IMR-90 (cell line): ENCODE measurements at regions not wholly inside any gene's neighbourhood (a gene's known extent, or its start where the extent isn't known, plus 50 kb on each side); places are given as distances from the start of the nearest gene placed in this dataset.

Experiments
- ATAC-seq: fragments of 200-7000 bp; cut with Tn5 transposase; 2 replicates; pipeline ENCODE4 v1.9.1; 2020; ENCODE audit warnings: low read depth, mild to moderate bottlenecking, moderate library complexity
- BruUV-seq: library from RNA; stranded (reverse); fragments of 400-500 nt; replicated peaks from 2 replicates; lab custom pipeline; 2021; lab: Mats Ljungman, UMichigan
- CTCF ChIA-PET: fragments of 300-600 bp; formaldehyde crosslinking; extraction: SDS; loops from one replicate; lab custom pipeline; 2021; ENCODE audit warnings: antibody characterized with exemption; lab: Yijun Ruan, JAX
- POLR2A ChIA-PET: fragments of 300-600 bp; sonication (Branson Sonifier 250); formaldehyde crosslinking; loops from one replicate; lab custom pipeline; 2022; ENCODE audit warnings: antibody characterized with exemption; ENCODE audit not compliant: unreplicated experiment; lab: Charles Lee
- DNase-seq: peaks from one replicate; pipeline ENCODE4 v3.0.0; 2013
- H2AFZ ChIP-seq: replicated peaks from 2 replicates; pipeline ENCODE3; 2013; ENCODE audit warnings: low read length, mild to moderate bottlenecking; ENCODE audit not compliant: poor library complexity
- H2AK5ac ChIP-seq: 2 replicates; pipeline ENCODE4 v1.6.1; 2013; ENCODE audit warnings: low read depth, low read length, inconsistent platforms
- H2AK9ac ChIP-seq: replicated peaks from 2 replicates; pipeline ENCODE3; 2013; ENCODE audit warnings: mild to moderate bottlenecking, low read depth, low read length, moderate library complexity; ENCODE audit not compliant: poor library complexity
- H2BK120ac ChIP-seq: 2 replicates; pipeline ENCODE4 v1.6.1; 2013; ENCODE audit warnings: low read depth, low read length, inconsistent platforms
- H2BK15ac ChIP-seq: 3 replicates; pipeline ENCODE4 v1.6.1; 2013; ENCODE audit warnings: low read depth, low read length, inconsistent platforms
- H2BK20ac ChIP-seq: 2 replicates; pipeline ENCODE4 v1.6.1; 2013; ENCODE audit warnings: low read depth, mild to moderate bottlenecking, inconsistent platforms, low read length, moderate library complexity
- H2BK5ac ChIP-seq: 2 replicates; pipeline ENCODE4 v1.6.1; 2013; ENCODE audit warnings: mild to moderate bottlenecking, low read depth, low read length, inconsistent platforms; ENCODE audit not compliant: poor library complexity, severe bottlenecking
- H3K14ac ChIP-seq: replicated peaks from 2 replicates; pipeline ENCODE4 v1.6.1; 2013; ENCODE audit warnings: low read depth, low read length, inconsistent platforms
- H3K18ac ChIP-seq: 2 replicates; pipeline ENCODE4 v1.6.1; 2013; ENCODE audit warnings: low read depth, low read length, control low read depth
- H3K23ac ChIP-seq: 2 replicates; pipeline ENCODE4 v1.6.1; 2013; ENCODE audit warnings: low read depth, low read length, inconsistent platforms
- H3K27ac ChIP-seq: 2 replicates; pipeline ENCODE4 v1.5.1; 2013; ENCODE audit warnings: mild to moderate bottlenecking, control low read depth, low read length; ENCODE audit not compliant: insufficient read depth
- H3K27me3 ChIP-seq: 2 replicates; pipeline ENCODE4 v1.6.1; 2013; ENCODE audit warnings: low read length; ENCODE audit not compliant: control insufficient read depth, insufficient read depth
- H3K36me3 ChIP-seq: 2 replicates; pipeline ENCODE4 v1.6.1; 2013; ENCODE audit warnings: low read length, mixed read lengths; ENCODE audit not compliant: control insufficient read depth, insufficient read depth
- H3K4ac ChIP-seq: 2 replicates; pipeline ENCODE4 v1.6.1; 2013; ENCODE audit warnings: low read depth, low read length, inconsistent platforms
- H3K4me1 ChIP-seq: 2 replicates; pipeline ENCODE4 v1.6.1; 2013; ENCODE audit warnings: low read length, mixed read lengths; ENCODE audit not compliant: control insufficient read depth, insufficient read depth
- H3K4me2 ChIP-seq: 2 replicates; pipeline ENCODE4 v1.6.1; 2013; ENCODE audit warnings: low read depth, mild to moderate bottlenecking, control low read depth, low read length, moderate library complexity
- H3K4me3 ChIP-seq: 2 replicates; pipeline ENCODE4 v1.5.1; 2013; ENCODE audit warnings: low read depth, mild to moderate bottlenecking, control low read depth, low read length, moderate library complexity; ENCODE audit not compliant: insufficient read depth
- H3K56ac ChIP-seq: 2 replicates; pipeline ENCODE4 v1.6.1; 2013; ENCODE audit warnings: low read length, inconsistent platforms; ENCODE audit not compliant: insufficient read depth; ENCODE audit errors: extremely low read depth
- H3K79me1 ChIP-seq, 2 experiments: 2 replicates each; pipeline ENCODE4 v1.6.1; 2013; ENCODE audit warnings: low read length in 2 of 2, inconsistent platforms in 1 of 2, low read depth in 1 of 2
- H3K9ac ChIP-seq: 2 replicates; pipeline ENCODE4 v1.6.1; 2013; ENCODE audit warnings: low read depth, low read length, control low read depth
- H3K9me1 ChIP-seq: 2 replicates; pipeline ENCODE4 v1.6.1; 2013; ENCODE audit warnings: low read length, inconsistent platforms; ENCODE audit not compliant: insufficient read depth
- H3K9me3 ChIP-seq: 2 replicates; pipeline ENCODE4 v1.6.1; 2013; ENCODE audit warnings: low read length; ENCODE audit not compliant: control insufficient read depth, insufficient read depth
- H4K20me1 ChIP-seq: 2 replicates; pipeline ENCODE4 v1.6.1; 2013; ENCODE audit warnings: low read length, inconsistent platforms; ENCODE audit not compliant: insufficient read depth
- H4K5ac ChIP-seq: 2 replicates; pipeline ENCODE4 v1.6.1; 2013; ENCODE audit warnings: mild to moderate bottlenecking, low read depth, low read length, control low read depth
- H4K8ac ChIP-seq, 2 experiments: 2 replicates each; pipeline ENCODE4 v1.6.1; 2013; ENCODE audit warnings: low read depth in 2 of 2, low read length in 2 of 2, control low read depth in 1 of 2, inconsistent platforms in 1 of 2
- H4K91ac ChIP-seq: 2 replicates; pipeline ENCODE4 v1.6.1; 2013; ENCODE audit warnings: low read depth, low read length, inconsistent platforms; ENCODE audit not compliant: insufficient read depth
- CTCF ChIP-seq: conservative IDR thresholded peaks from 2 replicates; pipeline ENCODE4 v1.5.1; 2012; ENCODE audit warnings: mild to moderate bottlenecking, low read depth, low read length, improper control_type of control experiment
- FOS ChIP-seq: fragments of 150-350 bp; IDR thresholded peaks from 2 replicates; pipeline ENCODE4 v1.6.1; 2016; ENCODE audit warnings: low read depth, low read length
- MXI1 ChIP-seq: IDR thresholded peaks from 2 replicates; pipeline ENCODE4 v1.6.1; 2012; ENCODE audit warnings: low read depth, mild to moderate bottlenecking, low read length, moderate library complexity, borderline replicate concordance
- WGBS, 2 experiments: methylation state at CpG; one replicate each; pipeline versions ENCODE4 v1.1.5 to v1.1.7; 2013; ENCODE audit warnings: missing lambda C conversion rate in 2 of 2; ENCODE audit not compliant: insufficient read length in 1 of 2; ENCODE audit errors: extremely low coverage in 2 of 2; 5-methylcytosine and 5-hydroxymethylcytosine counted together
- dilution Hi-C: fragments of 300-500 bp; cut with HindIII; formaldehyde crosslinking; loops from one replicate; pipeline ENCODE4 v1.14.3; 2018; ENCODE audit warnings: low sequenced_read_pairs; ENCODE audit not compliant: unreplicated experiment
- in situ Hi-C: fragments of 300-500 bp; cut with MboI; formaldehyde crosslinking; loops from 3 replicates; pipeline ENCODE4 v1.14.3; 2019; ENCODE audit warnings: low sequenced_read_pairs, inconsistent platforms, mixed read lengths
- intact Hi-C: fragments of 100-400 bp; cut with micrococcal nuclease; formaldehyde crosslinking; loops from 2 replicates; pipeline ENCODE4 v1.10.0; 2022
- TF ChIP-seq, protein P1 (sequence below): fragments of 150-350 bp; IDR thresholded peaks from 2 replicates; pipeline ENCODE4 v1.6.1; 2016; ENCODE audit warnings: low read depth, mild to moderate bottlenecking, low read length, moderate library complexity, borderline replicate concordance

GRCh38 chr15:38652183-38652794 is 87.7 kb upstream of the RASGRP1 start:
- no peaks in the 10 kb centered on the region for H4K20me1 ChIP-seq
- no peak overlapping the region for H2AK9ac ChIP-seq
- DNase-seq (no peak), ATAC-seq (no peak)
- H3K9ac ChIP-seq: no peak overlapping the region
- no peak overlapping the region for H3K14ac ChIP-seq
- no peak overlapping the region for H3K27ac ChIP-seq
- H3K23ac ChIP-seq: no peak overlapping the region
- intact Hi-C loops (no loop called here), in situ Hi-C loops (loop anchor here (25.0 kb wide), 1 partner anchor 465 kb away; no protein-coding TSS in a partner anchor), dilution Hi-C loops (no loop called here)
- no CpG with 5 or more reads among the region's 5 CpGs for WGBS, 2 experiments
- no peak overlapping the region for H4K8ac ChIP-seq
- H2BK20ac ChIP-seq: no peak overlapping the region
- H3K9me3 ChIP-seq: no peaks in the 10 kb centered on the region
- no peak overlapping the region for H4K5ac ChIP-seq
- no peaks in the 10 kb centered on the region for H3K9me1 ChIP-seq
- no peak overlapping the region for H3K56ac ChIP-seq
- CTCF ChIA-PET: interaction anchor here (0.5 kb wide), 1 partner anchor 297 kb away, joined by 4 read pairs; no protein-coding TSS in a partner anchor
- POLR2A ChIA-PET: no interaction called here
- no peaks in the 10 kb centered on the region for H3K4me1 ChIP-seq
- no peak overlapping the region for H2BK15ac ChIP-seq
- peaks cover 53% of the 10 kb centered on the region for H3K27me3 ChIP-seq
- no peak overlapping the region for H3K4ac ChIP-seq
- H3K18ac ChIP-seq: no peak overlapping the region
- no peak overlapping the region for H2BK5ac ChIP-seq
- BruUV-seq: no TSS peak
- H2AFZ ChIP-seq: no peak overlapping the region
- H3K79me1 ChIP-seq: no peaks in the 10 kb centered on the region
- H3K4me2 ChIP-seq: no peak overlapping the region
- no peak overlapping the region for H2AK5ac ChIP-seq
- no peak overlapping the region for H2BK120ac ChIP-seq
- TF ChIP-seq CTCF (no peak), FOS (no peak), MXI1 (no peak)
- TF ChIP-seq, protein P1, sequence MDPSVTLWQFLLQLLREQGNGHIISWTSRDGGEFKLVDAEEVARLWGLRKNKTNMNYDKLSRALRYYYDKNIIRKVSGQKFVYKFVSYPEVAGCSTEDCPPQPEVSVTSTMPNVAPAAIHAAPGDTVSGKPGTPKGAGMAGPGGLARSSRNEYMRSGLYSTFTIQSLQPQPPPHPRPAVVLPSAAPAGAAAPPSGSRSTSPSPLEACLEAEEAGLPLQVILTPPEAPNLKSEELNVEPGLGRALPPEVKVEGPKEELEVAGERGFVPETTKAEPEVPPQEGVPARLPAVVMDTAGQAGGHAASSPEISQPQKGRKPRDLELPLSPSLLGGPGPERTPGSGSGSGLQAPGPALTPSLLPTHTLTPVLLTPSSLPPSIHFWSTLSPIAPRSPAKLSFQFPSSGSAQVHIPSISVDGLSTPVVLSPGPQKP: no peak
- H3K36me3 ChIP-seq: no peaks in the 10 kb centered on the region
- no peak overlapping the region for H3K4me3 ChIP-seq
- no peak overlapping the region for H4K91ac ChIP-seq
